ENCODE measurements at regions not wholly inside any gene's neighbourhood (a gene's known extent, or its start where the extent isn't known, plus 50 kb on each side); places are given as distances from the start of the nearest gene placed in this dataset.
A peak's percentile ranks its signal among the peaks of the same experiment; 100 is the strongest.

DNA sequence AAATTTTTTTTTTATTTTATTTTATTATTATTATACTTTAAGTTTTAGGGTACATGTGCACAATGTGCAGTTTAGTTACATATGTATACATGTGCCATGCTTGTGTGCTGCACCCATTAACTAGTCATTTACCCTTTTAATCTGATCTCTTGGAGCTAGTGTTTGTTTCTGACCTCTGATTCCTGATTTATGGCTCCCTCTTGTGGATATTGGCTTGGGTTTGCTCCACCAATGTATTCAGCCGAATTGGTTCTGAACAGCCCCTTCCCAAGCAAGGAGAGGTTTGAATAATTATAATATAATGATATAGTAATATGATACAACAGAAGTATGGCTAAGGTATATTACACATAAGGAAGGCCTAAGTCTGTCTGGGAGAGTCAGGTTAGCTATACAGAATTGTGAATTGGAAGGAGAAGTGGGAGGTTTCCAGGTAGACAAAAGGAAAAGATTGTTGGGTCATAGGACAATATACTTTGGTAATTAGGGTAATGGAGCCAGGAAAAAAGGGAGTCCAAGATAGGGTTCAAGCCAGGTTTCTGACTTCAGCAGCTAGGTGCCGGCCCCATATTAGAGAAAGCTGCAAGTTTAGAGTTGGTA lies 53.1 kb upstream of the HMCN1 start:
- DNase-seq = no peak
- no peaks in the 10 kb centered on the region for H3K36me3 ChIP-seq
- intact Hi-C loops (cut with DNase I; ENCODE audit: low total_unique reads) = no loop called here

DNA sequence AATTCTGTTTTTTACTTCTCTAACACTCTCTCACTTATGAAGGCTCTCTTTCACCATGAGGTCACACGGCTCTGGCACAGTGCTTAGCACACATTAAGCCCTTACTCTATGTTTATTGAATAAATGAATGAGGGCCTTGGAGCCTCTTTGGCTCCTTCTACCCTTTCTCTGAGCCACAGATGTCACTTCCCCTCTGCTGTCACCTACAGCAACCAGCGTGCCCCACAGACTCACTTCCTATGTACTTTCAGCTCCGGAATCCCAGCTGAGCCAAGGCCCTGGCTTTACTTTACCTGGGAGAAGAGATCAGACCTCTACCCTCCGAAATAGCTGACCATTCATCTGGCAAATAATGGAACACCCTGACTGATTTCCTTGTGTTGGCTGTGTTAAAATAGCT lies 53.7 kb upstream of the HMCN1 start:
- 30 to 46% (median 37%) methylated on average over 4 of the region's 4 CpGs for whole genome bisulfite sequencing, 5 donors
- no peaks in the 10 kb centered on the region for H3K9me3 ChIP-seq
- H3K36me3 ChIP-seq = no peaks in the 10 kb centered on the region
- no peaks in the 10 kb centered on the region for H3K27me3 ChIP-seq (replicated peaks in 1 of 7)
- peak overlapping the region in 3 of 8 donors; percentile 37 to 64 (median 41) for H3K27ac ChIP-seq
- TF ChIP-seq POLR2AphosphoS5 (IDR thresholded peaks at IDR 0.05) (no peak), CTCF (IDR thresholded peaks at IDR 0.05 in 8 of 11, conservative IDR thresholded peaks at IDR 0.05 in 3 of 11) (no peak), POLR2A (IDR thresholded peaks at IDR 0.05) (no peak)
- H3K4me1 ChIP-seq = peaks cover 12 to 42% (median 25%) of the 10 kb centered on the region in 6 donors
- no peak overlapping the region for H3K4me3 ChIP-seq
- peak; percentile 82 for DNase-seq
- intact Hi-C loops (cut with DNase I; ENCODE audit: low total_unique reads) = no loop called here

More for the DNA sequence above, 53.1 kb upstream of the HMCN1 start:
- TF ChIP-seq POLR2A (IDR thresholded peaks at IDR 0.05) (no peak), CTCF (IDR thresholded peaks at IDR 0.05 in 8 of 11, conservative IDR thresholded peaks at IDR 0.05 in 3 of 11) (peak; percentile 36 to 76 (median 59))
- no peaks in the 10 kb centered on the region for H3K9me3 ChIP-seq
- H3K4me3 ChIP-seq = no peak overlapping the region
- 51 to 58% (median 53%) methylated on average over 2 of the region's 2 CpGs for WGBS, 5 donors
- peak overlapping the region in 3 of 8 donors; percentile 37 to 64 (median 41) for H3K27ac ChIP-seq
- H3K4me1 ChIP-seq = peaks cover 12 to 39% (median 25%) of the 10 kb centered on the region in 6 donors
- H3K27me3 ChIP-seq (replicated peaks in 1 of 7) = no peaks in the 10 kb centered on the region

GRCh38 chr1:185679220-185679619 lies 55.0 kb upstream of the HMCN1 start:
- TF ChIP-seq CTCF (IDR thresholded peaks at IDR 0.05 in 8 of 11, conservative IDR thresholded peaks at IDR 0.05 in 3 of 11) = no peak
- no peak for TF ChIP-seq POLR2A (IDR thresholded peaks at IDR 0.05)
- TF ChIP-seq POLR2AphosphoS5 (IDR thresholded peaks at IDR 0.05) = no peak
- WGBS, 5 donors = 57 to 75% (median 72%) methylated on average over 5 of the region's 5 CpGs
- no peak for DNase-seq

GRCh38 chr1:185676969-185677368 lies 57.2 kb upstream of the HMCN1 start:
- intact Hi-C loops (cut with DNase I; ENCODE audit: low total_unique reads) = loop anchor here (10.0 kb wide), 1 partner anchor 502 kb away; no protein-coding TSS in a partner anchor
- no peak for DNase-seq
- Histone ChIP-seq H3K36me3 (no peaks in the 10 kb centered on the region), H3K27me3 (replicated peaks in 1 of 7) (no peaks in the 10 kb centered on the region), H3K4me3 (no peak overlapping the region), H3K9me3 (no peaks in the 10 kb centered on the region), H3K4me1 (peaks cover 22 to 69% (median 43%) of the 10 kb centered on the region in 6 donors), H3K27ac (peak overlapping the region in 1 of 8 donors; percentile 7)
- 97 to 100% (median 100%) methylated on average over 1 of the region's 1 CpG for WGBS, 5 donors
- TF ChIP-seq POLR2A (IDR thresholded peaks at IDR 0.05) (no peak), CTCF (IDR thresholded peaks at IDR 0.05 in 8 of 11, conservative IDR thresholded peaks at IDR 0.05 in 3 of 11) (no peak), POLR2AphosphoS5 (IDR thresholded peaks at IDR 0.05) (no peak)

More at GRCh38 chr1:185679220-185679619, 55.0 kb upstream of the HMCN1 start:
- Histone ChIP-seq H3K4me3 (no peak overlapping the region), H3K27me3 (replicated peaks in 1 of 7) (no peaks in the 10 kb centered on the region), H3K27ac (no peak overlapping the region), H3K36me3 (no peaks in the 10 kb centered on the region), H3K4me1 (peaks cover 14 to 54% (median 32%) of the 10 kb centered on the region in 6 donors), H3K9me3 (no peaks in the 10 kb centered on the region)
- intact Hi-C loops (cut with DNase I; ENCODE audit: low total_unique reads) = loop anchor here (10.0 kb wide), 1 partner anchor 504 kb away; no protein-coding TSS in a partner anchor
